K562 (cell line): ENCODE measurements at regions not wholly inside any gene's neighbourhood (a gene's known extent, or its start where the extent isn't known, plus 50 kb on each side); places are given as distances from the start of the nearest gene placed in this dataset.

Experiments
- ATAC-seq: fragments of 200-7000 bp; cut with Tn5 transposase; 3 replicates; pipeline ENCODE4 v1.9.1; 2020; ENCODE audit warnings: moderate library complexity
- BruUV-seq: library from RNA; stranded (reverse); fragments of 400-500 nt; replicated peaks from 2 replicates; lab custom pipeline; 2021; lab: Mats Ljungman, UMichigan
- CTCF ChIA-PET: fragments of 300-600 bp; formaldehyde crosslinking; extraction: SDS; loops from one replicate; lab custom pipeline; 2021; ENCODE audit warnings: low intra/inter-chr PET ratio; lab: Yijun Ruan, JAX
- POLR2A ChIA-PET: fragments of 300-600, 350-650 bp; sonication (Branson Sonifier 250); formaldehyde crosslinking; extraction: SDS; loops from one replicate; lab custom pipeline; 2021; ENCODE audit warnings: antibody characterized with exemption, inconsistent platforms; lab: Yijun Ruan, JAX
- DNase-seq, 4 experiments: peaks; one replicate each; pipeline versions ENCODE4 v3.0.0 to v3.0.0-alpha.2; 2011 to 2018; ENCODE audit warnings: low spot score in 3 of 4, mixed read lengths in 3 of 4; ENCODE audit errors: extremely low read depth in 1 of 4
- FAIRE-seq: peaks from 2 replicates; lab custom pipeline; 2011; peaks lifted over from hg19 to GRCh38; lab: Jason Lieb, UNC
- H2AFZ ChIP-seq: 2 replicates; pipeline ENCODE4 v1.6.0; 2011; ENCODE audit warnings: low read depth, low read length, control low read depth, inconsistent platforms
- H3K27ac ChIP-seq: fragments of 200-600 bp; 3 replicates; pipeline ENCODE4 v1.8.0; 2011; ENCODE audit warnings: low read depth, mild to moderate bottlenecking, control low read depth, inconsistent platforms, low read length, moderate library complexity, mixed read lengths; ENCODE audit errors: extremely low read depth
- H3K27me3 ChIP-seq, 2 experiments: fragments of 300-600 bp in 1 of 2; 2 replicates in 1 of 2; 3 replicates in 1 of 2; pipeline versions ENCODE4 v1.6.0 to v1.8.0; 2011; ENCODE audit warnings: inconsistent platforms in 2 of 2, low read length in 2 of 2, mild to moderate bottlenecking in 1 of 2, mixed read lengths in 1 of 2, moderate library complexity in 1 of 2; ENCODE audit not compliant: control insufficient read depth in 2 of 2, insufficient read depth in 2 of 2
- H3K36me3 ChIP-seq: fragments of 300-600 bp; 3 replicates; pipeline ENCODE4 v1.8.0; 2011; ENCODE audit warnings: mild to moderate bottlenecking, low read length, inconsistent platforms; ENCODE audit not compliant: control insufficient read depth, insufficient read depth
- H3K4me1 ChIP-seq, 2 experiments: fragments of 200-600 bp in 1 of 2; replicated peaks in 1 of 2; 2 replicates in 1 of 2; 3 replicates in 1 of 2; pipeline versions ENCODE4 v1.5.1 to v1.8.0; 2011; ENCODE audit warnings: inconsistent platforms in 2 of 2, low read length in 2 of 2, mild to moderate bottlenecking in 1 of 2, mixed read lengths in 1 of 2, moderate library complexity in 1 of 2; ENCODE audit not compliant: control insufficient read depth in 2 of 2, insufficient read depth in 2 of 2
- H3K4me2 ChIP-seq: 2 replicates; pipeline ENCODE4 v1.6.1; 2011; ENCODE audit warnings: low read length, control low read depth, inconsistent platforms, mixed read lengths; ENCODE audit not compliant: insufficient read depth
- H3K4me3 ChIP-seq: fragments of 200-600 bp; sonication (generic), shearing (Covaris generic); 2 replicates; pipeline ENCODE4 v1.5.1; 2016; ENCODE audit warnings: control low read depth, inconsistent platforms
- H3K79me2 ChIP-seq: fragments of 200-600 bp; 3 replicates; pipeline ENCODE4 v1.8.0; 2011; ENCODE audit warnings: low read length, inconsistent platforms; ENCODE audit not compliant: control insufficient read depth, insufficient read depth
- H3K9ac ChIP-seq, 2 experiments: 2 replicates each; pipeline versions ENCODE4 v1.6.0 to v1.6.1; 2011; ENCODE audit warnings: low read depth in 2 of 2, low read length in 2 of 2, control low read depth in 1 of 2, inconsistent platforms in 1 of 2, mild to moderate bottlenecking in 1 of 2, mixed read lengths in 1 of 2; ENCODE audit not compliant: insufficient read depth in 1 of 2
- H3K9me1 ChIP-seq: one replicate; pipeline ENCODE4 v1.6.0; 2011; ENCODE audit warnings: inconsistent platforms, mild to moderate bottlenecking, low read length, moderate library complexity; ENCODE audit not compliant: control insufficient read depth, insufficient read depth
- H3K9me3 ChIP-seq: replicated peaks from 2 replicates; pipeline ENCODE4 v1.5.1; 2011; ENCODE audit warnings: low read depth, low read length, inconsistent platforms; ENCODE audit not compliant: control insufficient read depth, insufficient read depth
- H4K20me1 ChIP-seq: replicated peaks from 2 replicates; pipeline ENCODE4 v1.6.1; 2011; ENCODE audit warnings: low read length, inconsistent platforms, mixed read lengths; ENCODE audit not compliant: control insufficient read depth, insufficient read depth
- FOXA1 ChIP-seq: fragments of 450-650 bp; IDR thresholded peaks from 2 replicates; pipeline ENCODE4 v1.6.1; 2016; ENCODE audit warnings: mild to moderate bottlenecking, borderline replicate concordance
- HNRNPLL ChIP-seq: fragments of 200-400 bp; formaldehyde crosslinking; IDR thresholded peaks from 2 replicates; pipeline ENCODE4 v1.6.1; 2017; ENCODE audit warnings: low read length, low read depth, mild to moderate bottlenecking; ENCODE audit not compliant: poor library complexity, severe bottlenecking
- MAFF ChIP-seq: IDR thresholded peaks from 2 replicates; pipeline ENCODE4 v1.6.1; 2012; ENCODE audit warnings: low read length, improper control_type of control experiment
- NFYB ChIP-seq: IDR thresholded peaks from 2 replicates; pipeline ENCODE4 v1.6.1; 2011; ENCODE audit warnings: mild to moderate bottlenecking, moderate library complexity; ENCODE audit not compliant: insufficient read length; ENCODE audit errors: extremely low read depth
- PHF8 ChIP-seq: fragments of 200-600 bp; sonication (generic); IDR thresholded peaks from 2 replicates; pipeline ENCODE4 v1.6.1; 2012; ENCODE audit warnings: mixed run types, mild to moderate bottlenecking, inconsistent platforms, low read length, moderate library complexity, borderline replicate concordance
- RBM25 ChIP-seq: fragments of 200-400 bp; formaldehyde crosslinking; IDR thresholded peaks from 2 replicates; pipeline ENCODE4 v1.6.1; 2018; ENCODE audit warnings: low read length, low read depth, moderate library complexity; ENCODE audit not compliant: severe bottlenecking
- SIX5 ChIP-seq, 2 experiments: IDR thresholded peaks; 2 replicates each; pipeline ENCODE4 v1.6.1; 2011; ENCODE audit warnings: low read length in 2 of 2, borderline replicate concordance in 1 of 2, low read depth in 1 of 2, mild to moderate bottlenecking in 1 of 2, moderate library complexity in 1 of 2; ENCODE audit not compliant: insufficient read depth in 1 of 2
- SMAD4 ChIP-seq: fragments of 250-450 bp; sonication (Bioruptor Pico); conservative IDR thresholded peaks from 2 replicates; pipeline ENCODE4 v1.8.0; 2021; ENCODE audit warnings: inconsistent platforms, mild to moderate bottlenecking, moderate library complexity
- ZBTB8A ChIP-seq: fragments of 450-650 bp; IDR thresholded peaks from 2 replicates; pipeline ENCODE4 v1.6.1; 2018; ENCODE audit warnings: mild to moderate bottlenecking, moderate library complexity; ENCODE audit not compliant: partially characterized antibody
- ZFX ChIP-seq: sonication (generic); formaldehyde crosslinking; IDR thresholded peaks from 2 replicates; pipeline ENCODE4 v1.8.0; 2022; ENCODE audit warnings: mild to moderate bottlenecking, missing genetic modification reagents, moderate library complexity
- ZNF785 ChIP-seq: fragments of 250-450 bp; sonication (Bioruptor Pico); IDR thresholded peaks from 2 replicates; pipeline ENCODE4 v1.4.0; 2020; ENCODE audit warnings: mild to moderate bottlenecking
- WGBS: fragments of 100-300 bp; shearing (Covaris generic); methylation state at CpG from one replicate; pipeline ENCODE4 v1.1.6; 2016; ENCODE audit warnings: low coverage, mixed read lengths; ENCODE audit not compliant: insufficient coverage; ENCODE audit errors: missing lambda C conversion rate; 5-methylcytosine and 5-hydroxymethylcytosine counted together
- in situ Hi-C: fragments of 300-500 bp; cut with MboI; formaldehyde crosslinking; loops from 4 replicates; pipeline ENCODE4 v1.15.0; 2018; ENCODE audit warnings: inconsistent platforms, mixed read lengths
- intact Hi-C: fragments of 100-400 bp; cut with micrococcal nuclease; formaldehyde crosslinking; loops from 2 replicates; pipeline ENCODE4 v1.14.2; 2022
- TF ChIP-seq, protein P1 (sequence below): fragments of 450-650 bp; formaldehyde crosslinking; IDR thresholded peaks from 2 replicates; pipeline ENCODE4 v1.4.0; 2020; ENCODE audit warnings: mild to moderate bottlenecking, moderate library complexity
- TF ChIP-seq, protein P2 (sequence below): fragments of 250-450 bp; sonication (Bioruptor Pico); IDR thresholded peaks from 2 replicates; pipeline ENCODE4 v1.4.0; 2020; ENCODE audit warnings: mild to moderate bottlenecking, moderate library complexity
- TF ChIP-seq, protein P3 (sequence below): sonication (generic); formaldehyde crosslinking; IDR thresholded peaks from 2 replicates; pipeline ENCODE4 v1.8.0; 2022; ENCODE audit warnings: mild to moderate bottlenecking, missing genetic modification reagents
- TF ChIP-seq, protein P4 (sequence below): sonication (generic); formaldehyde crosslinking; IDR thresholded peaks from 2 replicates; pipeline ENCODE4 v1.8.0; 2022; ENCODE audit warnings: mild to moderate bottlenecking, missing genetic modification reagents

DNA sequence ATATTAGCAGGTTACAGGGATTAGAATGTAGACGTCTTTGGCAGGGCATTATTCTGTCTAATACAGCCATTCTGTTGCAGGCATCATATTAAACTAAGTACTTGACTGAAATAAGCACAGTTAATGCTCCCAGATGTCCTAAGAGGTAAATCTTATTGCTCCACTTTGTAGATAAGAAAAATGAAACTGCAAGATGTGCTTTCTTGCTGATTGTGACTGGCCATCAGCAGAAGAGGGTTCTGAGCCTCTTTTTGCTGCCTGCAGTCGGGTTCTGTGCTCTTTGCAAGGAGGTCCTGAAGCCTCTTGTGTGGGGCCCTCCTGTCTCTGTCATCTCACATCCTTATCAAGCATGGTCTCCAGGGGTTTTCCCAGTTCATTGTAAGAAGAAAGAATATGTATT is 167.1 kb downstream of the KCNJ2 start (continued):
- TF ChIP-seq, protein P1, sequence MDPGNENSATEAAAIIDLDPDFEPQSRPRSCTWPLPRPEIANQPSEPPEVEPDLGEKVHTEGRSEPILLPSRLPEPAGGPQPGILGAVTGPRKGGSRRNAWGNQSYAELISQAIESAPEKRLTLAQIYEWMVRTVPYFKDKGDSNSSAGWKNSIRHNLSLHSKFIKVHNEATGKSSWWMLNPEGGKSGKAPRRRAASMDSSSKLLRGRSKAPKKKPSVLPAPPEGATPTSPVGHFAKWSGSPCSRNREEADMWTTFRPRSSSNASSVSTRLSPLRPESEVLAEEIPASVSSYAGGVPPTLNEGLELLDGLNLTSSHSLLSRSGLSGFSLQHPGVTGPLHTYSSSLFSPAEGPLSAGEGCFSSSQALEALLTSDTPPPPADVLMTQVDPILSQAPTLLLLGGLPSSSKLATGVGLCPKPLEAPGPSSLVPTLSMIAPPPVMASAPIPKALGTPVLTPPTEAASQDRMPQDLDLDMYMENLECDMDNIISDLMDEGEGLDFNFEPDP (CRISPR knock-in tag) = no peak
- TF ChIP-seq ZFX (CRISPR knock-in tag) (no peak), SMAD4 (CRISPR knock-in tag) (no peak), PHF8 (no peak), ZNF785 (CRISPR knock-in tag) (no peak), FOXA1 (no peak), RBM25 (no peak)
- TF ChIP-seq, all 486 proteins: peak for 0

DNA sequence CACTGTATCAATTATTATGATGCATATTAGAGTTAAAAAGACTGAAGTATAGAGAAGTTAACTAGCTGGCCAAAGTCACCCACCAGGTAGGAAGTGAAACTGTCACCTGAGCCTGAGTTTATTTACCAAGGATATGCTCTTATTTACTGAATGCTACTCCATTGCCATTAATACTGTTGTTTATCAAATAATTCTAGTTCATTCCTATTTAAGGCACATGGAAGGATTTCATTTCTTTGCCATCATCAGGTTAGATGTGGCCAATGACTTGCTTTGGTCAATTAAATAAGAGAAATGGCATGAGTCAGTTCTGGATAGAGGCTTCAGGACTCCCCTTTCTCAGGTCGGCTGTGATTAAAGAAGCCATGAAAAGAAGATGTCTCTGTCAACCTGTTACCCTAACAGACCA is 169.6 kb downstream of the KCNJ2 start:
- Histone ChIP-seq H2AFZ (no peak overlapping the region), H3K4me3 (no peak overlapping the region), H4K20me1 (no peaks in the 10 kb centered on the region), H3K9me1 (no peaks in the 10 kb centered on the region), H3K9me3 (peaks cover 2% of the 10 kb centered on the region; the same call in 1 of the 2 replicates), H3K79me2 (no peaks in the 10 kb centered on the region), H3K9ac (no peak overlapping the region), H3K4me1 (no peaks in the 10 kb centered on the region), H3K36me3 (no peaks in the 10 kb centered on the region), H3K4me2 (no peak overlapping the region), H3K27me3 (no peaks in the 10 kb centered on the region), H3K27ac (no peak overlapping the region)
- POLR2A ChIA-PET = no interaction called here
- FAIRE-seq = no peak
- in situ Hi-C loops (no loop called here), intact Hi-C loops (no loop called here)
- no peak for DNase-seq
- CTCF ChIA-PET = no interaction called here
- 0% methylated on average over 1 of the region's 1 CpG for WGBS
- no peak for ATAC-seq
- BruUV-seq = no TSS peak
- TF ChIP-seq HNRNPLL (no peak), ZBTB8A (no peak), SIX5 (IDR thresholded peaks at IDR 0.05; ENCODE audit: borderline replicate concordance in 1 of 2, insufficient read depth in 1 of 2, low read depth in 1 of 2, low read length in 2 of 2) (no peak), MAFF (no peak), NFYB (no peak)
- TF ChIP-seq, protein P2, sequence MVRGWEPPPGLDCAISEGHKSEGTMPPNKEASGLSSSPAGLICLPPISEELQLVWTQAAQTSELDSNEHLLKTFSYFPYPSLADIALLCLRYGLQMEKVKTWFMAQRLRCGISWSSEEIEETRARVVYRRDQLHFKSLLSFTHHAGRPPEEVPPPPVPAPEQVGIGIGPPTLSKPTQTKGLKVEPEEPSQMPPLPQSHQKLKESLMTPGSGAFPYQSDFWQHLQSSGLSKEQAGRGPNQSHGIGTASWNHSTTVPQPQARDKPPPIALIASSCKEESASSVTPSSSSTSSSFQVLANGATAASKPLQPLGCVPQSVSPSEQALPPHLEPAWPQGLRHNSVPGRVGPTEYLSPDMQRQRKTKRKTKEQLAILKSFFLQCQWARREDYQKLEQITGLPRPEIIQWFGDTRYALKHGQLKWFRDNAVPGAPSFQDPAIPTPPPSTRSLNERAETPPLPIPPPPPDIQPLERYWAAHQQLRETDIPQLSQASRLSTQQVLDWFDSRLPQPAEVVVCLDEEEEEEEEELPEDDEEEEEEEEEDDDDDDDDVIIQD (CRISPR knock-in tag) = no peak
- TF ChIP-seq, protein P3, sequence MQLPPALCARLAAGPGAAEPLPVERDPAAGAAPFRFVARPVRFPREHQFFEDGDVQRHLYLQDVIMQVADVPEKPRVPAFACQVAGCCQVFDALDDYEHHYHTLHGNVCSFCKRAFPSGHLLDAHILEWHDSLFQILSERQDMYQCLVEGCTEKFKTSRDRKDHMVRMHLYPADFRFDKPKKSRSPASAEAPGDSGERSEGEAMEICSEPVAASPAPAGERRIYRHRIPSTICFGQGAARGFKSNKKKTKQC (CRISPR knock-in tag) = no peak
- TF ChIP-seq, protein P4, sequence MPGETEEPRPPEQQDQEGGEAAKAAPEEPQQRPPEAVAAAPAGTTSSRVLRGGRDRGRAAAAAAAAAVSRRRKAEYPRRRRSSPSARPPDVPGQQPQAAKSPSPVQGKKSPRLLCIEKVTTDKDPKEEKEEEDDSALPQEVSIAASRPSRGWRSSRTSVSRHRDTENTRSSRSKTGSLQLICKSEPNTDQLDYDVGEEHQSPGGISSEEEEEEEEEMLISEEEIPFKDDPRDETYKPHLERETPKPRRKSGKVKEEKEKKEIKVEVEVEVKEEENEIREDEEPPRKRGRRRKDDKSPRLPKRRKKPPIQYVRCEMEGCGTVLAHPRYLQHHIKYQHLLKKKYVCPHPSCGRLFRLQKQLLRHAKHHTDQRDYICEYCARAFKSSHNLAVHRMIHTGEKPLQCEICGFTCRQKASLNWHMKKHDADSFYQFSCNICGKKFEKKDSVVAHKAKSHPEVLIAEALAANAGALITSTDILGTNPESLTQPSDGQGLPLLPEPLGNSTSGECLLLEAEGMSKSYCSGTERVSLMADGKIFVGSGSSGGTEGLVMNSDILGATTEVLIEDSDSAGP (CRISPR knock-in tag) = no peak
